GM12878 (cell line): ENCODE measurements at regions not wholly inside any gene's neighbourhood (a gene's known extent, or its start where the extent isn't known, plus 50 kb on each side); places are given as distances from the start of the nearest gene placed in this dataset.

ENCODE experiments used
- ATAC-seq: fragments of 200-7000 bp; cut with Tn5 transposase; 3 replicates; pipeline ENCODE4 v1.9.1; 2020; ENCODE audit warnings: mild to moderate bottlenecking, moderate library complexity
- BruUV-seq: library from RNA; stranded (reverse); fragments of 400-500 nt; replicated peaks from 2 replicates; lab custom pipeline; 2021; lab: Mats Ljungman, UMichigan
- CTCF ChIA-PET: fragments of 300-600 bp; sonication (Branson Sonifier 250); formaldehyde crosslinking; extraction: SDS; loops from one replicate; lab custom pipeline; 2021; ENCODE audit warnings: inconsistent platforms; lab: Yijun Ruan, JAX
- POLR2A ChIA-PET: fragments of 350-600 bp; formaldehyde crosslinking; extraction: SDS; loops from one replicate; lab custom pipeline; 2021; ENCODE audit warnings: inconsistent platforms; lab: Charles Lee
- RAD21 ChIA-PET: fragments of 300-600 bp; sonication (Branson Sonifier 250); formaldehyde crosslinking; loops from one replicate; lab custom pipeline; 2023; ENCODE audit warnings: antibody characterized with exemption; ENCODE audit not compliant: unreplicated experiment; lab: Charles Lee
- SMC1A ChIA-PET: fragments of 300-600 bp; sonication (Branson Sonifier 250); formaldehyde crosslinking; loops from one replicate; lab custom pipeline; 2023; ENCODE audit not compliant: unreplicated experiment, uncharacterized antibody; lab: Charles Lee
- DNase-seq: peaks from one replicate; pipeline ENCODE4 v3.0.0-alpha.2; 2011; ENCODE audit warnings: low read depth, low spot score
- FAIRE-seq: peaks from 3 replicates; lab custom pipeline; 2011; peaks lifted over from hg19 to GRCh38; lab: Jason Lieb, UNC
- H2AFZ ChIP-seq: 2 replicates; pipeline ENCODE4 v1.6.0; 2011; ENCODE audit warnings: low read depth, low read length, control low read depth; ENCODE audit not compliant: control insufficient read depth
- H3K27ac ChIP-seq: 2 replicates; pipeline ENCODE4 v1.5.1; 2011; ENCODE audit warnings: control low read depth; ENCODE audit not compliant: control insufficient read depth, insufficient read depth
- H3K27me3 ChIP-seq, 2 experiments: replicated peaks in 1 of 2; 2 replicates each; pipeline versions ENCODE4 v1.6.0 to v1.6.1; 2011; ENCODE audit warnings: low read length in 1 of 2; ENCODE audit not compliant: control insufficient read depth in 2 of 2, insufficient read depth in 2 of 2
- H3K36me3 ChIP-seq, 2 experiments: 2 replicates each; pipeline ENCODE4 v1.5.1; 2011; ENCODE audit warnings: low read length in 1 of 2; ENCODE audit not compliant: control insufficient read depth in 2 of 2, insufficient read depth in 2 of 2
- H3K4me1 ChIP-seq: 2 replicates; pipeline ENCODE4 v1.6.1; 2011; ENCODE audit warnings: mild to moderate bottlenecking, low read length, moderate library complexity, mixed read lengths; ENCODE audit not compliant: control insufficient read depth, insufficient read depth
- H3K4me2 ChIP-seq: 2 replicates; pipeline ENCODE4 v1.6.0; 2011; ENCODE audit warnings: control low read depth; ENCODE audit not compliant: control insufficient read depth, insufficient read depth
- H3K4me3 ChIP-seq: fragments of 200-600 bp; sonication (generic); 2 replicates; pipeline ENCODE4 v1.5.1; 2016
- H3K79me2 ChIP-seq: 2 replicates; pipeline ENCODE4 v1.6.0; 2011; ENCODE audit warnings: low read length; ENCODE audit not compliant: control insufficient read depth, insufficient read depth
- H3K9ac ChIP-seq: 2 replicates; pipeline ENCODE4 v1.8.0; 2011; ENCODE audit warnings: low read length, control low read depth, mixed read lengths; ENCODE audit not compliant: control insufficient read depth, insufficient read depth
- H3K9me3 ChIP-seq: replicated peaks from 3 replicates; pipeline ENCODE4 v1.5.1; 2011; ENCODE audit warnings: mild to moderate bottlenecking, low read length; ENCODE audit not compliant: control insufficient read depth, insufficient read depth
- H4K20me1 ChIP-seq: 2 replicates; pipeline ENCODE4 v1.6.0; 2011; ENCODE audit not compliant: control insufficient read depth, insufficient read depth
- ATF3 ChIP-seq: IDR thresholded peaks from 2 replicates; pipeline ENCODE4 v1.6.1; 2011; ENCODE audit warnings: low read depth, mild to moderate bottlenecking, low read length, moderate library complexity, borderline replicate concordance; ENCODE audit errors: extremely low read depth
- BCL11A ChIP-seq: IDR thresholded peaks from 2 replicates; pipeline ENCODE4 v1.6.1; 2011; ENCODE audit warnings: low read depth, low read length
- BMI1 ChIP-seq: fragments of 450-650 bp; IDR thresholded peaks from 2 replicates; pipeline ENCODE4 v1.6.1; 2016; ENCODE audit warnings: mild to moderate bottlenecking, moderate library complexity, borderline replicate concordance
- CHD4 ChIP-seq: fragments of 200-600 bp; sonication (generic); IDR thresholded peaks from 2 replicates; pipeline ENCODE4 v1.6.1; 2016; ENCODE audit warnings: mild to moderate bottlenecking
- CREM ChIP-seq: IDR thresholded peaks from 2 replicates; pipeline ENCODE4 v1.6.1; 2014; ENCODE audit warnings: antibody characterized with exemption, low read depth
- E4F1 ChIP-seq: fragments of 450-650 bp; IDR thresholded peaks from 2 replicates; pipeline ENCODE4 v1.6.1; 2018; ENCODE audit warnings: borderline replicate concordance, mild to moderate bottlenecking; ENCODE audit not compliant: partially characterized antibody
- EGR1 ChIP-seq, 2 experiments: IDR thresholded peaks; 1 replicate in 1 of 2; 2 replicates in 1 of 2; pipeline ENCODE4 v1.6.1; 2011 to 2012; ENCODE audit warnings: low read depth in 2 of 2, low read length in 2 of 2, borderline replicate concordance in 1 of 2, mild to moderate bottlenecking in 1 of 2, moderate library complexity in 1 of 2
- KAT2A ChIP-seq: conservative IDR thresholded peaks from 2 replicates; pipeline ENCODE4 v1.6.1; 2011; ENCODE audit warnings: low read depth, low read length; ENCODE audit not compliant: control insufficient read depth
- MLLT1 ChIP-seq: fragments of 450-650 bp; IDR thresholded peaks from 2 replicates; pipeline ENCODE4 v1.6.1; 2016; ENCODE audit warnings: mild to moderate bottlenecking
- NR2F1 ChIP-seq: fragments of 450-650 bp; conservative IDR thresholded peaks from 2 replicates; pipeline ENCODE4 v1.6.1; 2017; ENCODE audit warnings: mild to moderate bottlenecking
- PAX5 ChIP-seq: IDR thresholded peaks from 2 replicates; pipeline ENCODE4 v1.6.1; 2011; ENCODE audit warnings: low read depth, low read length, borderline replicate concordance
- RCOR1 ChIP-seq: conservative IDR thresholded peaks from 2 replicates; pipeline ENCODE4 v1.6.1; 2012; ENCODE audit warnings: low read depth, low read length, improper control_type of control experiment
- SREBF2 ChIP-seq: IDR thresholded peaks from 2 replicates; pipeline ENCODE4 v1.6.1; 2012; ENCODE audit warnings: mild to moderate bottlenecking, low read length
- TARDBP ChIP-seq: IDR thresholded peaks from 2 replicates; pipeline ENCODE4 v1.6.1; 2016; ENCODE audit warnings: borderline replicate concordance
- YBX1 ChIP-seq: fragments of 450-650 bp; IDR thresholded peaks from 2 replicates; pipeline ENCODE4 v1.6.1; 2016; ENCODE audit warnings: antibody characterized with exemption
- ZBTB4 ChIP-seq: fragments of 450-650 bp; formaldehyde crosslinking; IDR thresholded peaks from 2 replicates; pipeline ENCODE4 v1.4.0; 2022; ENCODE audit warnings: mild to moderate bottlenecking, moderate library complexity
- ZNF24 ChIP-seq: fragments of 450-650 bp; IDR thresholded peaks from 2 replicates; pipeline ENCODE4 v1.6.1; 2017; ENCODE audit warnings: antibody characterized with exemption, mild to moderate bottlenecking
- ZNF274 ChIP-seq: IDR thresholded peaks from one replicate; pipeline ENCODE4 v1.8.0; 2011; ENCODE audit not compliant: insufficient read length, insufficient read depth
- ZNF384 ChIP-seq: IDR thresholded peaks from 2 replicates; pipeline ENCODE4 v1.6.1; 2012; ENCODE audit warnings: low read depth, mild to moderate bottlenecking, low read length, improper control_type of control experiment, borderline replicate concordance
- in situ Hi-C: fragments of 300-500 bp; cut with MboI; formaldehyde crosslinking; loops from 9 replicates; pipeline ENCODE4 v1.14.3; 2018; ENCODE audit warnings: mixed read lengths
- intact Hi-C: fragments of 100-400 bp; cut with micrococcal nuclease; formaldehyde crosslinking; loops from one replicate; pipeline ENCODE4 v1.14.2; 2022; ENCODE audit not compliant: unreplicated experiment

- ChIA-PET POLR2A (no interaction called here), SMC1A (no interaction called here), RAD21 (no interaction called here), CTCF (interaction anchor here (0.6 kb wide), 1 partner anchor 12 kb away, joined by 3 read pairs; no protein-coding TSS in a partner anchor)
- H3K79me2 ChIP-seq: no peaks in the 10 kb centered on the region
- H3K4me1 ChIP-seq: no peaks in the 10 kb centered on the region
- H4K20me1 ChIP-seq: no peaks in the 10 kb centered on the region
- no peak overlapping the region for H3K27ac ChIP-seq
- in situ Hi-C loops (no loop called here), intact Hi-C loops (no loop called here)
- H3K27me3 ChIP-seq: no peaks in the 10 kb centered on the region
- TF ChIP-seq RCOR1 (no peak), KAT2A (no peak), ZNF274 (no peak), E4F1 (no peak), TARDBP (no peak), BMI1 (no peak), ZNF24 (no peak), ZNF384 (no peak), ZBTB4 (CRISPR knock-in tag) (no peak), CREM (no peak), MLLT1 (no peak), NR2F1 (no peak), SREBF2 (no peak), BCL11A (no peak), ATF3 (no peak), EGR1 (IDR thresholded peaks at IDR 0.05; ENCODE audit: borderline replicate concordance in 1 of 2, low read depth in 2 of 2, low read length in 2 of 2) (no peak), YBX1 (no peak), PAX5 (no peak), CHD4 (no peak)
- H3K4me3 ChIP-seq: no peak overlapping the region
- BruUV-seq: no TSS peak
- H3K9ac ChIP-seq: no peak overlapping the region
- no peak for DNase-seq
- no peaks in the 10 kb centered on the region for H3K36me3 ChIP-seq
- no peaks in the 10 kb centered on the region for H3K9me3 ChIP-seq
- no peak overlapping the region for H2AFZ ChIP-seq
- no peak for ATAC-seq
- FAIRE-seq: no peak
- H3K4me2 ChIP-seq: no peak overlapping the region
Measured at GRCh38 chr1:222232842-222233241, 315.1 kb downstream of the HHIPL2 start.
